ENCODE measurements at regions not wholly inside any gene's neighbourhood (a gene's known extent, or its start where the extent isn't known, plus 50 kb on each side); places are given as distances from the start of the nearest gene placed in this dataset.
A peak's percentile ranks its signal among the peaks of the same experiment; 100 is the strongest.

DNA sequence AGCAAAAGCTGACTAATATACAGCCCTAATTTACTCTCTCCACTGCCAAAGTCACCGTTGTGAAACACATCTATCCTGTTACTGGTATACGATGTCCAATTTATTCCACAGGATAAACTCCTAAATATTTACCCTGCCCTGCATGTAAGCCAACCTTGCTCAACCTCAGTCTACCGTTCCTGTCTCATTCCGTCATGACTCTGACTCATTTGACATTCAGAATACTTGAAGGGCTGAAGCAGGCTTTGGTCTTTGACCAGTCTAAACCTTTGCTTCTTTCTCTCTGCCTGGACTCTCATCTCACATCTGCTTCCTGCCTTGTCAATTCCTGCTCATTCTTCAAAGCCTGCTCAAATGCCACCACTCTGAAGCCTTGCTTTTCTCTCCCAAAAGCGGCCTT is 157.5 kb downstream of the SCP2D1 start:
- no peak for DNase-seq (ENCODE audit: low spot score in 2 of 2)
- intact Hi-C loops (cut with DNase I; ENCODE audit: low total_unique reads), result no loop called here
- 57 to 75% methylated on average over 5 of the region's 5 CpGs for WGBS, 2 donors
- TF ChIP-seq, protein P1, sequence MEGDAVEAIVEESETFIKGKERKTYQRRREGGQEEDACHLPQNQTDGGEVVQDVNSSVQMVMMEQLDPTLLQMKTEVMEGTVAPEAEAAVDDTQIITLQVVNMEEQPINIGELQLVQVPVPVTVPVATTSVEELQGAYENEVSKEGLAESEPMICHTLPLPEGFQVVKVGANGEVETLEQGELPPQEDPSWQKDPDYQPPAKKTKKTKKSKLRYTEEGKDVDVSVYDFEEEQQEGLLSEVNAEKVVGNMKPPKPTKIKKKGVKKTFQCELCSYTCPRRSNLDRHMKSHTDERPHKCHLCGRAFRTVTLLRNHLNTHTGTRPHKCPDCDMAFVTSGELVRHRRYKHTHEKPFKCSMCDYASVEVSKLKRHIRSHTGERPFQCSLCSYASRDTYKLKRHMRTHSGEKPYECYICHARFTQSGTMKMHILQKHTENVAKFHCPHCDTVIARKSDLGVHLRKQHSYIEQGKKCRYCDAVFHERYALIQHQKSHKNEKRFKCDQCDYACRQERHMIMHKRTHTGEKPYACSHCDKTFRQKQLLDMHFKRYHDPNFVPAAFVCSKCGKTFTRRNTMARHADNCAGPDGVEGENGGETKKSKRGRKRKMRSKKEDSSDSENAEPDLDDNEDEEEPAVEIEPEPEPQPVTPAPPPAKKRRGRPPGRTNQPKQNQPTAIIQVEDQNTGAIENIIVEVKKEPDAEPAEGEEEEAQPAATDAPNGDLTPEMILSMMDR (IDR thresholded peaks at IDR 0.05), result no peak
- TF ChIP-seq POLR2A (IDR thresholded peaks at IDR 0.05), result no peak
- no peak overlapping the region for H3K4me3 ChIP-seq (ENCODE audit: low read depth, poor library complexity, severe bottlenecking)

DNA sequence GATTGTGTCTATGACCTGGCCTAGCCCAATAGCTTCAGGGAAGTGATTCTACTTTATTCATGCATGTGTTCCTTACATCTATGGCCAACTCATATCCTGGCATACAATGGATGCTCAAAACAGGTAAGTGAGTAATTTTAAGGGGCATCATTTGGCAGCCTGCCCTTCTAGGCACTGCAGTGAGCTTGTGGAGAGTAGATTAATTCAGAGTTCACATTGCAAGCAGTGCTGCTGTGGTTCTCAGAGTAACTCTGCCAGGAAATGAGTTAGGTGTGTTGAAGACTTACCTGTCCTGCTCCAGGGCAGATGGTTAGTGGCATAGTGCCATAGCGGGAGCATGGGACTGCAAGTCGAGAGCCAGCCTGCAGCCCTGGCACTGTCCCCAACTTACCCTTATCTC is 158.0 kb downstream of the SCP2D1 start:
- WGBS, 2 donors, result 54 to 64% methylated on average over 2 of the region's 2 CpGs

DNA sequence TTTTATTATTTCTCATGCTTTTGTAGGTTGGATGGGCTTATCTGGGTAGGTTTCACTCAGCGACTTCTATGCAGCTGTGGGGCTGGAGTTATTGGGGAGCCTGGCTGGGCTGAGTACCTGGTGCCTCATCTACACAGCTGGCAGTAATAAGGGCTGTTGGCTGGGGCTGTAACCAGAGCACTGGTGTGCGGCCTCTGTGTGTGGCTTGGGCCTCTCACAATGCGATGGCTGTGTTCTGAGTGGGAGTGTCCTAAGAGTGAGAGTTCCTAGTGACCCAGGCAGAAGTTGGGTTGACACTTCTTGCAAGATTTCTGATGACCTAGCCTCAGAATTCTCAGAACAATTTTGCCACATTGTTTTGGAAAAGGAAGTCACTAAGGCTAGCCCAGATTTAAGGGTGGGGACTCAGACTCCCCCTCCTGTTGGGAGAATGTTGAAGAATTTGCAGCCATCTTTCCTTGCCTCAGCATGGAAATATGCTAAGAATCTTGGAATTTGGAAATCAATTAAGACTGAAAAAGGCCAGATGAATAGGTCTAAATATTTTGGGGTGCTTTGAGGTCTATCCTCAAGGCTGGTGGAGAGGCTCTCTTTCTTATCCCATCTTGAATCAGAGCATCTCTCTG is 158.8 kb downstream of the SCP2D1 start:
- H3K4me3 ChIP-seq (ENCODE audit: low read depth, poor library complexity, severe bottlenecking), result no peak overlapping the region
- intact Hi-C loops (cut with DNase I; ENCODE audit: low total_unique reads), result no loop called here
- no peak for DNase-seq (ENCODE audit: low spot score in 2 of 2)
- TF ChIP-seq POLR2A (IDR thresholded peaks at IDR 0.05), result no peak
- TF ChIP-seq, protein P1 (IDR thresholded peaks at IDR 0.05), result no peak
- 84 to 89% methylated on average over 3 of the region's 3 CpGs for WGBS, 2 donors

More for the DNA sequence above, 158.0 kb downstream of the SCP2D1 start:
- peak in 1 of 2 donors; percentile 35 for DNase-seq (ENCODE audit: low spot score in 2 of 2)
- H3K4me3 ChIP-seq (ENCODE audit: low read depth, poor library complexity, severe bottlenecking), result no peak overlapping the region
- intact Hi-C loops (cut with DNase I; ENCODE audit: low total_unique reads), result no loop called here
- no peak for TF ChIP-seq POLR2A (IDR thresholded peaks at IDR 0.05)
- TF ChIP-seq, protein P1 (IDR thresholded peaks at IDR 0.05), result no peak

DNA sequence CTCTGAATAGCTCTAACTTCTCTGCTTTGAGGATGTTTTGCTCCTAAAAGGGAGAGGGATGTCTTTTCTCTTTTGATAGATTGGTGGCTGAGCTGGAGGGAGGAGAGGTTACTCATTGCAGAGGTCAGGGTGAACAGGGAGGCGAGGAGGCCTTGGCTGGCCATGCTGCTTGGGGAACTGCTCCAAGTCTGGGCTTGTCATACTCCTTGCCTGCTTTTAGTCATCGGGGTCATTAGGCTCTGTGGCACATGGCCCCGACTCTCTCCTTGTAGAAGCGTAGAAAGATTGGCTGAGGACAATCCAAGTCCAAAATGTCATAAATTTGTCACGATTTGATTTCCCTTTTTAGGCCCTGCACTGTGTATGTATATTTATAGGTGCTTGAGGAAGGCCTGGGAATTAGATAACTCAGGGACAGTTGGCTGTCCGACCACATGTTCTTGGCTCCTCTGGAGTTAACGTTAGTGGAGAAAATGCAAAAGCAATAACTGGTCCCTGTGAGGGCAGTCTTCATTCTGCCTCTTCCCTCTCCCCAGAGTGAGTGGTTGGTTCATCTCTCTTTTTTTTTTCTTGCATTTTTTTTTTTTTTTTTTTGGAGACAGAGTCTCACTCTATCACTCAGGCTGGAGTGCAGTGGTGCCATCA is 160.1 kb downstream of the SCP2D1 start:
- 33 to 35% methylated on average over 7 of the region's 7 CpGs for WGBS, 2 donors
- TF ChIP-seq POLR2A (IDR thresholded peaks at IDR 0.05), result no peak
- TF ChIP-seq, protein P1 (IDR thresholded peaks at IDR 0.05), result no peak
- H3K4me3 ChIP-seq (ENCODE audit: low read depth, poor library complexity, severe bottlenecking), result no peak overlapping the region
- intact Hi-C loops (cut with DNase I; ENCODE audit: low total_unique reads), result no loop called here
- DNase-seq (ENCODE audit: low spot score in 2 of 2), result peak in 1 of 2 donors; percentile 58

DNA sequence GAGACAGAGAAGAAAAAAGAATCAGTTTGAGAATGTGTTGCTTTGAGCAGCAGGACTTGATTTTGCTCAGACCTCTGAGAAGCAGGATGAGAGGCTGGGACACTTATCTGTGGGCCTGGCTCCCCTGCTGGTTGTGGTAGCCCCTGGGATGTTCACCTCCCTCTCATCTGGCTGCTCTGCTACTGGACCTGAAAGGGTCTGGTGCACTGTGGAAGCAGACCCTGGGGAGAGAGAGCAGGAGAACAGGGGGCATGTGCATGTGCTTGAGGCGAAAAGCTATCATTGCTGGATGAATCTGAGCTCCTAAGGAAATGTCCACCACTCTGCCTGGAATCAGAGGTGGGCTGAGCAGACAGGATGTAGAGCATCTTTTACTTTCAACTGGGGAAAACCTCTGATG is 161.1 kb downstream of the SCP2D1 start:
- no peak overlapping the region for H3K4me3 ChIP-seq (ENCODE audit: low read depth, poor library complexity, severe bottlenecking)
- intact Hi-C loops (cut with DNase I; ENCODE audit: low total_unique reads), result no loop called here
- TF ChIP-seq, protein P1 (IDR thresholded peaks at IDR 0.05), result no peak
- no peak for TF ChIP-seq POLR2A (IDR thresholded peaks at IDR 0.05)
- 94% methylated on average over 1 of the region's 1 CpG for WGBS, 2 donors
- DNase-seq (ENCODE audit: low spot score in 2 of 2), result no peak

Data from lower leg skin (tissue), 4 donors.